T-helper 17 cell (primary cell): ENCODE measurements at regions not wholly inside any gene's neighbourhood (a gene's known extent, or its start where the extent isn't known, plus 50 kb on each side); places are given as distances from the start of the nearest gene placed in this dataset.

Experiments
- ATAC-seq: fragments of 150-1000 bp; cut with Tn5 transposase; 2 replicates; pipeline ENCODE4 v1.10.0; 2021; ENCODE audit warnings: mild to moderate bottlenecking, moderate library complexity
- DNase-seq, 3 donors: peaks; one replicate each; pipeline versions ENCODE4 v3.0.0 to v3.0.0-alpha.2; 2020 to 2021
- H3K9me3 ChIP-seq: one replicate; pipeline ENCODE4 v1.7.0; 2013; ENCODE audit warnings: low read length, mild to moderate bottlenecking; ENCODE audit not compliant: control insufficient read depth, poor library complexity, severe bottlenecking
- H3K27ac Mint-ChIP-seq: one replicate; pipeline ENCODE4 v1.8.0; 2022; ENCODE audit warnings: mild to moderate bottlenecking, moderate library complexity, mixed read lengths
- H3K27me3 Mint-ChIP-seq: one replicate; pipeline ENCODE4 v1.8.0; 2022; ENCODE audit warnings: mixed read lengths
- H3K36me3 Mint-ChIP-seq: one replicate; pipeline ENCODE4 v1.8.0; 2022; ENCODE audit warnings: low read depth, mixed read lengths
- H3K4me1 Mint-ChIP-seq: one replicate; pipeline ENCODE4 v1.8.0; 2022; ENCODE audit warnings: mild to moderate bottlenecking, mixed read lengths
- H3K4me3 Mint-ChIP-seq: one replicate; pipeline ENCODE4 v1.8.0; 2022; ENCODE audit warnings: mild to moderate bottlenecking, moderate library complexity, mixed read lengths

- no peaks in the 10 kb centered on the region for H3K27me3 Mint-ChIP-seq
- no peak for DNase-seq
- H3K9me3 ChIP-seq, result no peaks in the 10 kb centered on the region
- no peak for ATAC-seq
- H3K27ac Mint-ChIP-seq, result no peak overlapping the region
- H3K4me1 Mint-ChIP-seq, result no peaks in the 10 kb centered on the region
- no peaks in the 10 kb centered on the region for H3K36me3 Mint-ChIP-seq
- H3K4me3 Mint-ChIP-seq, result no peak overlapping the region
Observed at GRCh38 chr10:65291286-65291685, 1634.5 kb upstream of the LRRTM3 start.

GRCh38 chr10:65292551-65292950 is 1633.3 kb upstream of the LRRTM3 start:
- H3K4me1 Mint-ChIP-seq, result no peaks in the 10 kb centered on the region
- no peaks in the 10 kb centered on the region for H3K27me3 Mint-ChIP-seq
- no peaks in the 10 kb centered on the region for H3K9me3 ChIP-seq
- no peak overlapping the region for H3K4me3 Mint-ChIP-seq
- DNase-seq (no peak), ATAC-seq (no peak)
- H3K36me3 Mint-ChIP-seq, result no peaks in the 10 kb centered on the region
- H3K27ac Mint-ChIP-seq, result no peak overlapping the region

- no peak for ATAC-seq
- H3K4me3 Mint-ChIP-seq, result no peak overlapping the region
- DNase-seq, result no peak
- no peak overlapping the region for H3K27ac Mint-ChIP-seq
- H3K4me1 Mint-ChIP-seq, result no peaks in the 10 kb centered on the region
- no peaks in the 10 kb centered on the region for H3K9me3 ChIP-seq
- H3K36me3 Mint-ChIP-seq, result no peaks in the 10 kb centered on the region
- H3K27me3 Mint-ChIP-seq, result no peaks in the 10 kb centered on the region
Observed at GRCh38 chr10:65294329-65294728, 1631.5 kb upstream of the LRRTM3 start.

GRCh38 chr10:65301181-65301580 is 1624.7 kb upstream of the LRRTM3 start:
- Mint-ChIP-seq H3K27me3 (no peaks in the 10 kb centered on the region), H3K27ac (no peak overlapping the region), H3K4me1 (no peaks in the 10 kb centered on the region), H3K4me3 (no peak overlapping the region), H3K36me3 (no peaks in the 10 kb centered on the region)
- no peaks in the 10 kb centered on the region for H3K9me3 ChIP-seq
- ATAC-seq (no peak), DNase-seq (no peak)

GRCh38 chr10:65306201-65306600 is 1619.6 kb upstream of the LRRTM3 start:
- no peaks in the 10 kb centered on the region for H3K36me3 Mint-ChIP-seq
- no peak for ATAC-seq
- H3K4me3 Mint-ChIP-seq, result no peak overlapping the region
- no peaks in the 10 kb centered on the region for H3K9me3 ChIP-seq
- DNase-seq, result no peak
- H3K27ac Mint-ChIP-seq, result no peak overlapping the region
- no peaks in the 10 kb centered on the region for H3K4me1 Mint-ChIP-seq
- H3K27me3 Mint-ChIP-seq, result no peaks in the 10 kb centered on the region

GRCh38 chr10:65312876-65313275 is 1613.0 kb upstream of the LRRTM3 start:
- Mint-ChIP-seq H3K27ac (no peak overlapping the region), H3K4me3 (no peak overlapping the region), H3K36me3 (no peaks in the 10 kb centered on the region), H3K4me1 (no peaks in the 10 kb centered on the region), H3K27me3 (no peaks in the 10 kb centered on the region)
- no peak for ATAC-seq
- no peak for DNase-seq
- no peaks in the 10 kb centered on the region for H3K9me3 ChIP-seq

- Mint-ChIP-seq H3K36me3 (no peaks in the 10 kb centered on the region), H3K27ac (no peak overlapping the region)
Observed at GRCh38 chr10:65313406-65313805, 1612.4 kb upstream of the LRRTM3 start.

GRCh38 chr10:65314253-65314652 is 1611.6 kb upstream of the LRRTM3 start:
- Mint-ChIP-seq H3K36me3 (no peaks in the 10 kb centered on the region), H3K27me3 (no peaks in the 10 kb centered on the region)

More at GRCh38 chr10:65313406-65313805, 1612.4 kb upstream of the LRRTM3 start:
- Mint-ChIP-seq H3K4me3 (no peak overlapping the region), H3K4me1 (no peaks in the 10 kb centered on the region), H3K27me3 (no peaks in the 10 kb centered on the region)
- ATAC-seq, result no peak
- H3K9me3 ChIP-seq, result no peaks in the 10 kb centered on the region
- DNase-seq, result no peak

GRCh38 chr10:65319493-65319892 is 1606.3 kb upstream of the LRRTM3 start:
- no peaks in the 10 kb centered on the region for H3K9me3 ChIP-seq
- no peak for DNase-seq
- Mint-ChIP-seq H3K27ac (no peak overlapping the region), H3K4me1 (no peaks in the 10 kb centered on the region), H3K4me3 (no peak overlapping the region), H3K36me3 (no peaks in the 10 kb centered on the region), H3K27me3 (no peaks in the 10 kb centered on the region)
- no peak for ATAC-seq

More at GRCh38 chr10:65314253-65314652, 1611.6 kb upstream of the LRRTM3 start:
- H3K9me3 ChIP-seq, result no peaks in the 10 kb centered on the region
- no peaks in the 10 kb centered on the region for H3K4me1 Mint-ChIP-seq
- DNase-seq (no peak), ATAC-seq (no peak)
- H3K4me3 Mint-ChIP-seq, result no peak overlapping the region
- no peak overlapping the region for H3K27ac Mint-ChIP-seq

GRCh38 chr10:65320236-65321026 is 1605.4 kb upstream of the LRRTM3 start:
- H3K4me1 Mint-ChIP-seq, result no peaks in the 10 kb centered on the region
- H3K9me3 ChIP-seq, result no peaks in the 10 kb centered on the region
- H3K27ac Mint-ChIP-seq, result no peak overlapping the region
- ATAC-seq (no peak), DNase-seq (no peak)
- H3K4me3 Mint-ChIP-seq, result no peak overlapping the region
- no peaks in the 10 kb centered on the region for H3K27me3 Mint-ChIP-seq
- no peaks in the 10 kb centered on the region for H3K36me3 Mint-ChIP-seq

- Mint-ChIP-seq H3K36me3 (no peaks in the 10 kb centered on the region), H3K4me3 (no peak overlapping the region)
Observed at GRCh38 chr10:65323802-65324201, 1602.0 kb upstream of the LRRTM3 start.

GRCh38 chr10:65325913-65326312 is 1599.9 kb upstream of the LRRTM3 start:
- no peak for ATAC-seq
- H3K9me3 ChIP-seq, result no peaks in the 10 kb centered on the region
- no peak overlapping the region for H3K27ac Mint-ChIP-seq
- H3K27me3 Mint-ChIP-seq, result no peaks in the 10 kb centered on the region
- no peak overlapping the region for H3K4me3 Mint-ChIP-seq
- no peak for DNase-seq
- H3K36me3 Mint-ChIP-seq, result no peaks in the 10 kb centered on the region
- no peaks in the 10 kb centered on the region for H3K4me1 Mint-ChIP-seq

More at GRCh38 chr10:65323802-65324201, 1602.0 kb upstream of the LRRTM3 start:
- no peaks in the 10 kb centered on the region for H3K4me1 Mint-ChIP-seq
- no peak overlapping the region for H3K27ac Mint-ChIP-seq
- DNase-seq (no peak), ATAC-seq (no peak)
- no peaks in the 10 kb centered on the region for H3K9me3 ChIP-seq
- H3K27me3 Mint-ChIP-seq, result no peaks in the 10 kb centered on the region

GRCh38 chr10:65328486-65328885 is 1597.3 kb upstream of the LRRTM3 start:
- DNase-seq (no peak), ATAC-seq (no peak)
- Mint-ChIP-seq H3K27me3 (no peaks in the 10 kb centered on the region), H3K4me3 (no peak overlapping the region), H3K36me3 (no peaks in the 10 kb centered on the region), H3K27ac (no peak overlapping the region), H3K4me1 (no peaks in the 10 kb centered on the region)
- no peaks in the 10 kb centered on the region for H3K9me3 ChIP-seq

- DNase-seq, result no peak
- no peaks in the 10 kb centered on the region for H3K4me1 Mint-ChIP-seq
Observed at GRCh38 chr10:65335311-65335710, 1590.5 kb upstream of the LRRTM3 start.

More at GRCh38 chr10:65335311-65335710, 1590.5 kb upstream of the LRRTM3 start:
- H3K36me3 Mint-ChIP-seq, result no peaks in the 10 kb centered on the region
- ATAC-seq, result no peak
- no peaks in the 10 kb centered on the region for H3K9me3 ChIP-seq
- H3K27me3 Mint-ChIP-seq, result no peaks in the 10 kb centered on the region
- H3K27ac Mint-ChIP-seq, result no peak overlapping the region
- H3K4me3 Mint-ChIP-seq, result no peak overlapping the region
